Loucy (cell line): ENCODE measurements at regions not wholly inside any gene's neighbourhood (a gene's known extent, or its start where the extent isn't known, plus 50 kb on each side); places are given as distances from the start of the nearest gene placed in this dataset.

ENCODE experiments used
- H2AFZ ChIP-seq: fragments of 200-600 bp; sonication (generic); 2 replicates; pipeline ENCODE4 v1.6.0; 2016; ENCODE audit warnings: antibody characterized with exemption, mild to moderate bottlenecking, low read length, moderate library complexity
- H3F3A ChIP-seq: fragments of 200-600 bp; 2 replicates; pipeline ENCODE4 v1.6.0; 2016; ENCODE audit warnings: antibody characterized with exemption, low read depth, mild to moderate bottlenecking
- H3K27me3 ChIP-seq: fragments of 200-600 bp; sonication (generic); 2 replicates; pipeline ENCODE4 v1.6.1; 2014; ENCODE audit warnings: low read length, mild to moderate bottlenecking; ENCODE audit not compliant: insufficient read depth, poor library complexity, severe bottlenecking
- H3K36me3 ChIP-seq: fragments of 200-600 bp; sonication (generic); 2 replicates; pipeline ENCODE4 v1.6.1; 2016; ENCODE audit warnings: low read length; ENCODE audit not compliant: insufficient read depth
- H3K4me1 ChIP-seq: fragments of 200-600 bp; sonication (generic); 2 replicates; pipeline ENCODE4 v1.5.1; 2014; ENCODE audit warnings: low read length, mild to moderate bottlenecking; ENCODE audit not compliant: insufficient read depth, poor library complexity, severe bottlenecking
- H3K4me2 ChIP-seq: fragments of 200-600 bp; sonication (generic); 2 replicates; pipeline ENCODE4 v1.6.0; 2014; ENCODE audit warnings: antibody characterized with exemption, low read length, low read depth, mild to moderate bottlenecking; ENCODE audit not compliant: poor library complexity, severe bottlenecking
- H3K4me3 ChIP-seq: fragments of 200-600 bp; sonication (generic); 2 replicates; pipeline ENCODE4 v1.5.1; 2014; ENCODE audit warnings: low read length, mild to moderate bottlenecking, mixed read lengths; ENCODE audit not compliant: poor library complexity, severe bottlenecking
- H3K79me2 ChIP-seq: fragments of 200-600 bp; sonication (generic); 2 replicates; pipeline ENCODE4 v1.6.1; 2014; ENCODE audit warnings: low read length; ENCODE audit not compliant: insufficient read depth
- H3K9ac ChIP-seq: fragments of 200-600 bp; sonication (generic); 2 replicates; pipeline ENCODE4 v1.6.0; 2014; ENCODE audit warnings: mild to moderate bottlenecking, low read depth, low read length, moderate library complexity; ENCODE audit not compliant: poor library complexity, severe bottlenecking
- H3K9me2 ChIP-seq: fragments of 200-600 bp; sonication (generic); replicated peaks from 2 replicates; pipeline ENCODE4 v1.6.1; 2016; ENCODE audit warnings: low read depth, low read length, mixed read lengths
- H3K9me3 ChIP-seq: fragments of 200-600 bp; sonication (generic); 2 replicates; pipeline ENCODE4 v1.6.1; 2014; ENCODE audit warnings: mild to moderate bottlenecking, antibody characterized with exemption, low read length, low read depth; ENCODE audit not compliant: insufficient read depth
- H4K20me1 ChIP-seq: fragments of 200-600 bp; sonication (generic); 2 replicates; pipeline ENCODE4 v1.6.0; 2014; ENCODE audit warnings: antibody characterized with exemption, low read length, mild to moderate bottlenecking; ENCODE audit not compliant: insufficient read depth, poor library complexity, severe bottlenecking
- EZH2phosphoT487 ChIP-seq: fragments of 200-600 bp; IDR thresholded peaks from 2 replicates; pipeline ENCODE4 v1.6.1; 2018; ENCODE audit warnings: antibody characterized with exemption, mild to moderate bottlenecking, moderate library complexity, borderline replicate concordance
- TF ChIP-seq, protein P1 (sequence below): fragments of 200-600 bp; sonication (generic); conservative IDR thresholded peaks from 2 replicates; pipeline ENCODE4 v1.5.1; 2014; ENCODE audit warnings: mild to moderate bottlenecking, antibody characterized with exemption, low read length

DNA sequence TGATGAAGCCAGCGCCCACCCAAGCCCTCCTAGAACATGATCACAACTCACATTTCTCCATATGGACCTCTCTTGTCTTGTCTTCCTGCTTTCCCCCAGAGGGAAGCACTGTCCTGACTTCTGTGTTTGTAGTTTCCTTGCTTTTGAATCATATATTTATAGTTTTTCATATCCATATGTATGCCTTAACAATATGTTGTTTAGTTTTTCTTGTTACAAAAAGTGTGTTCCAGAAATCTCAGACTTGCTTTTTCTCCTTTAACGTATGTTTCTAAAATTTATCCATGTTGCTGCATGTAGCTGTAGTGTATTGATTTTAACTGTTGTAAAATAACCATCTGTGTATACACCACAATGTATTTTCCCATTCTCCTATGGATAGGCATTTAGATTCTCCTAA lies 182.0 kb upstream of the SMIM23 start:
- H3K4me3 ChIP-seq: no peak overlapping the region
- H4K20me1 ChIP-seq: no peaks in the 10 kb centered on the region
- H3K9ac ChIP-seq: no peak overlapping the region
- H3K4me2 ChIP-seq: no peak overlapping the region
- no peak overlapping the region for H2AFZ ChIP-seq
- no peaks in the 10 kb centered on the region for H3K27me3 ChIP-seq
- TF ChIP-seq, protein P1, sequence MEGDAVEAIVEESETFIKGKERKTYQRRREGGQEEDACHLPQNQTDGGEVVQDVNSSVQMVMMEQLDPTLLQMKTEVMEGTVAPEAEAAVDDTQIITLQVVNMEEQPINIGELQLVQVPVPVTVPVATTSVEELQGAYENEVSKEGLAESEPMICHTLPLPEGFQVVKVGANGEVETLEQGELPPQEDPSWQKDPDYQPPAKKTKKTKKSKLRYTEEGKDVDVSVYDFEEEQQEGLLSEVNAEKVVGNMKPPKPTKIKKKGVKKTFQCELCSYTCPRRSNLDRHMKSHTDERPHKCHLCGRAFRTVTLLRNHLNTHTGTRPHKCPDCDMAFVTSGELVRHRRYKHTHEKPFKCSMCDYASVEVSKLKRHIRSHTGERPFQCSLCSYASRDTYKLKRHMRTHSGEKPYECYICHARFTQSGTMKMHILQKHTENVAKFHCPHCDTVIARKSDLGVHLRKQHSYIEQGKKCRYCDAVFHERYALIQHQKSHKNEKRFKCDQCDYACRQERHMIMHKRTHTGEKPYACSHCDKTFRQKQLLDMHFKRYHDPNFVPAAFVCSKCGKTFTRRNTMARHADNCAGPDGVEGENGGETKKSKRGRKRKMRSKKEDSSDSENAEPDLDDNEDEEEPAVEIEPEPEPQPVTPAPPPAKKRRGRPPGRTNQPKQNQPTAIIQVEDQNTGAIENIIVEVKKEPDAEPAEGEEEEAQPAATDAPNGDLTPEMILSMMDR: no peak
- TF ChIP-seq EZH2phosphoT487: no peak
- H3K36me3 ChIP-seq: no peaks in the 10 kb centered on the region
- H3K9me3 ChIP-seq: no peaks in the 10 kb centered on the region
- no peaks in the 10 kb centered on the region for H3K79me2 ChIP-seq
- H3K4me1 ChIP-seq: peaks cover 5% of the 10 kb centered on the region
- H3K9me2 ChIP-seq: no peaks in the 10 kb centered on the region
- H3F3A ChIP-seq: no peaks in the 10 kb centered on the region

DNA sequence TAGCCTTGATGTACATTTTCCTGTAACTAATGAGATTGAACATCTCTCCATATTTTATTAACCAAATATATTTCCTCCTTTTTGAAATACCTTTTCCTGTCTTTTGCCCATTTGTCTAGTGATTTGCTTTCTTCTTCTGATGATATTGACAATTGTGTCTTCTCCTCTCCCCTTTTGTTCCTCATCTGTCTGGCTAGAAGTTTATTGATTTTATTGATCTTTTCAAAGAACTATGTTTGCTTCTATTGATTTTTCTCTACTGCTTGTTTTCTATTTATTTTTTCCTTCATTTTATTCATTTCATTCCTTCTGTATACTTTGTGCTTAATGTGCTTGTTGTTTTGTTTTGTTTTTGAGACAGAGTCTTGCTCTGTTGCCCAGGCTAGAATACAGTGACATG lies 181.4 kb upstream of the SMIM23 start:
- Histone ChIP-seq H3K79me2 (no peaks in the 10 kb centered on the region), H3K4me3 (no peak overlapping the region), H4K20me1 (no peaks in the 10 kb centered on the region), H3K27me3 (no peaks in the 10 kb centered on the region), H3K4me1 (peaks cover 5% of the 10 kb centered on the region), H3K36me3 (no peaks in the 10 kb centered on the region), H2AFZ (no peak overlapping the region), H3K9me2 (no peaks in the 10 kb centered on the region), H3K9ac (no peak overlapping the region), H3K9me3 (no peaks in the 10 kb centered on the region), H3K4me2 (no peak overlapping the region), H3F3A (no peaks in the 10 kb centered on the region)
- no peak for TF ChIP-seq EZH2phosphoT487
- TF ChIP-seq, protein P1: no peak

DNA sequence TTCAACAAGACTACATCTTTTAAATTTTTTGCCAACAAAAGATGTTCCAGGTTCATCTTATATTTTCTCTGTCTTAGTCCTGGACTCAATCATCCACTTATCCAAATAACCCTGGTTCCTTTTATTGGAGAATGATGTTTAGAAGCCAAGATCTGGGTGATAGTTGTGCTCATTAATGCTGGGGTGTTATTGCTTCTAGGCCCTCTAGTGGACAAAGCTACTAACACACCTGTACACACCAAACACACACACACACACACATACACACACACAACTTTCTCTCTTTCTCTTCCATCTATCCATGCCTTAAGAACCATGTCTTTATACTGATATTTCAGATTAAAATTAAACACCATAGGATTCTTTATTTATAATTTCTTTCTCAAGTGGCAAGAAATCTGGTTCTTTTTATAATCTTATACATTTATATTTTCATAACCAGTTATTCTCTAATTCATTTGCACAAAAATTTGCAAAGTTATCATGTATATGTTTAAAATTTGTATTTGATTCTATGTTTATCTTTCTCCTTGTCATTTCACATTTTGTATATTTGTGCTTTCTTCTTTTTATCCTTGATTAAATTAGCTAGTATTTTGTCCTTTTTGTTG lies 179.1 kb upstream of the SMIM23 start:
- H3F3A ChIP-seq: no peaks in the 10 kb centered on the region
- H4K20me1 ChIP-seq: no peaks in the 10 kb centered on the region
- no peak for TF ChIP-seq EZH2phosphoT487
- TF ChIP-seq, protein P1: peak; percentile 54
- no peak overlapping the region for H3K9ac ChIP-seq
- no peaks in the 10 kb centered on the region for H3K4me1 ChIP-seq
- no peaks in the 10 kb centered on the region for H3K79me2 ChIP-seq
- H3K4me2 ChIP-seq: no peak overlapping the region
- H3K27me3 ChIP-seq: no peaks in the 10 kb centered on the region
- no peak overlapping the region for H2AFZ ChIP-seq
- H3K4me3 ChIP-seq: no peak overlapping the region
- H3K9me3 ChIP-seq: no peaks in the 10 kb centered on the region
- no peaks in the 10 kb centered on the region for H3K36me3 ChIP-seq
- H3K9me2 ChIP-seq: no peaks in the 10 kb centered on the region
